ENCODE measurements at regions not wholly inside any gene's neighbourhood (a gene's known extent, or its start where the extent isn't known, plus 50 kb on each side); places are given as distances from the start of the nearest gene placed in this dataset.

GRCh38 chr2:157150747-157151146 lies 106.8 kb upstream of the GALNT5 start (continued):
- TF ChIP-seq ZNF462 (CRISPR knock-in tag; IDR thresholded peaks at IDR 0.05) (no peak), NANOG (IDR thresholded peaks at IDR 0.05; ENCODE audit: borderline replicate concordance) (no peak), REST (IDR thresholded peaks at IDR 0.05; ENCODE audit: unreplicated experiment) (no peak), STAT1 (IDR thresholded peaks at IDR 0.05; ENCODE audit: unreplicated experiment) (no peak), ETS1 (IDR thresholded peaks at IDR 0.05) (no peak), ZNF331 (CRISPR knock-in tag; IDR thresholded peaks at IDR 0.05; ENCODE audit: low read depth) (no peak), CREB1 (CRISPR knock-in tag; IDR thresholded peaks at IDR 0.05; ENCODE audit: low read depth) (no peak), POLR2AphosphoS5 (IDR thresholded peaks at IDR 0.05; ENCODE audit: low read depth) (no peak), ZNF114 (CRISPR knock-in tag; IDR thresholded peaks at IDR 0.05) (no peak), JUNB (IDR thresholded peaks at IDR 0.05; ENCODE audit: unreplicated experiment) (no peak)
